ENCODE measurements at regions not wholly inside any gene's neighbourhood (a gene's known extent, or its start where the extent isn't known, plus 50 kb on each side); places are given as distances from the start of the nearest gene placed in this dataset.

GRCh38 chr1:234545517-234546386, 64.2 kb downstream of the IRF2BP2 start (continued):
- TF ChIP-seq, protein P1, sequence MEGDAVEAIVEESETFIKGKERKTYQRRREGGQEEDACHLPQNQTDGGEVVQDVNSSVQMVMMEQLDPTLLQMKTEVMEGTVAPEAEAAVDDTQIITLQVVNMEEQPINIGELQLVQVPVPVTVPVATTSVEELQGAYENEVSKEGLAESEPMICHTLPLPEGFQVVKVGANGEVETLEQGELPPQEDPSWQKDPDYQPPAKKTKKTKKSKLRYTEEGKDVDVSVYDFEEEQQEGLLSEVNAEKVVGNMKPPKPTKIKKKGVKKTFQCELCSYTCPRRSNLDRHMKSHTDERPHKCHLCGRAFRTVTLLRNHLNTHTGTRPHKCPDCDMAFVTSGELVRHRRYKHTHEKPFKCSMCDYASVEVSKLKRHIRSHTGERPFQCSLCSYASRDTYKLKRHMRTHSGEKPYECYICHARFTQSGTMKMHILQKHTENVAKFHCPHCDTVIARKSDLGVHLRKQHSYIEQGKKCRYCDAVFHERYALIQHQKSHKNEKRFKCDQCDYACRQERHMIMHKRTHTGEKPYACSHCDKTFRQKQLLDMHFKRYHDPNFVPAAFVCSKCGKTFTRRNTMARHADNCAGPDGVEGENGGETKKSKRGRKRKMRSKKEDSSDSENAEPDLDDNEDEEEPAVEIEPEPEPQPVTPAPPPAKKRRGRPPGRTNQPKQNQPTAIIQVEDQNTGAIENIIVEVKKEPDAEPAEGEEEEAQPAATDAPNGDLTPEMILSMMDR (CRISPR knock-in tag; IDR thresholded peaks at IDR 0.05), result peak; percentile 53
- TF ChIP-seq EHMT2 (IDR thresholded peaks at IDR 0.05; ENCODE audit: borderline replicate concordance, low read depth, low read length) (no peak), TAF1 (CRISPR knock-in tag; IDR thresholded peaks at IDR 0.05) (no peak), BHLHE40 (IDR thresholded peaks at IDR 0.05; ENCODE audit: low read length) (peak; percentile 59), SP5 (CRISPR knock-in tag; IDR thresholded peaks at IDR 0.05; ENCODE audit: borderline replicate concordance, low read depth) (no peak), TGIF2 (CRISPR knock-in tag; IDR thresholded peaks at IDR 0.05) (no peak), ZNF225 (CRISPR knock-in tag; IDR thresholded peaks at IDR 0.05) (no peak), ATF7-NPFF (CRISPR knock-in tag; IDR thresholded peaks at IDR 0.05; ENCODE audit: low read depth) (no peak), PATZ1 (CRISPR knock-in tag; IDR thresholded peaks at IDR 0.05) (0 out of 2 replicates have a peak, but pooled peaks have one; percentile 19), EP300 (IDR thresholded peaks at IDR 0.05; ENCODE audit: low read depth in 2 of 2, low read length in 2 of 2) (peak in 1 of 2 experiments; percentile 34; a peak in 1 of 4 replicates), EP300 (CRISPR knock-in tag; IDR thresholded peaks at IDR 0.05; ENCODE audit: borderline replicate concordance) (peak; percentile 59; the same call in 1 of the 2 replicates), KDM5A (IDR thresholded peaks at IDR 0.05; ENCODE audit: borderline replicate concordance, low read length) (no peak), ZFP36L1 (CRISPR knock-in tag; IDR thresholded peaks at IDR 0.05) (peak; percentile 48; the same call in 1 of the 2 replicates), E2F1 (CRISPR knock-in tag; IDR thresholded peaks at IDR 0.05) (no peak), ZNF572 (CRISPR knock-in tag; IDR thresholded peaks at IDR 0.05) (peak; percentile 79; the same call in 1 of the 2 replicates), TIGD3 (CRISPR knock-in tag; IDR thresholded peaks at IDR 0.05; ENCODE audit: borderline replicate concordance) (no peak)
- TF ChIP-seq, protein P2, sequence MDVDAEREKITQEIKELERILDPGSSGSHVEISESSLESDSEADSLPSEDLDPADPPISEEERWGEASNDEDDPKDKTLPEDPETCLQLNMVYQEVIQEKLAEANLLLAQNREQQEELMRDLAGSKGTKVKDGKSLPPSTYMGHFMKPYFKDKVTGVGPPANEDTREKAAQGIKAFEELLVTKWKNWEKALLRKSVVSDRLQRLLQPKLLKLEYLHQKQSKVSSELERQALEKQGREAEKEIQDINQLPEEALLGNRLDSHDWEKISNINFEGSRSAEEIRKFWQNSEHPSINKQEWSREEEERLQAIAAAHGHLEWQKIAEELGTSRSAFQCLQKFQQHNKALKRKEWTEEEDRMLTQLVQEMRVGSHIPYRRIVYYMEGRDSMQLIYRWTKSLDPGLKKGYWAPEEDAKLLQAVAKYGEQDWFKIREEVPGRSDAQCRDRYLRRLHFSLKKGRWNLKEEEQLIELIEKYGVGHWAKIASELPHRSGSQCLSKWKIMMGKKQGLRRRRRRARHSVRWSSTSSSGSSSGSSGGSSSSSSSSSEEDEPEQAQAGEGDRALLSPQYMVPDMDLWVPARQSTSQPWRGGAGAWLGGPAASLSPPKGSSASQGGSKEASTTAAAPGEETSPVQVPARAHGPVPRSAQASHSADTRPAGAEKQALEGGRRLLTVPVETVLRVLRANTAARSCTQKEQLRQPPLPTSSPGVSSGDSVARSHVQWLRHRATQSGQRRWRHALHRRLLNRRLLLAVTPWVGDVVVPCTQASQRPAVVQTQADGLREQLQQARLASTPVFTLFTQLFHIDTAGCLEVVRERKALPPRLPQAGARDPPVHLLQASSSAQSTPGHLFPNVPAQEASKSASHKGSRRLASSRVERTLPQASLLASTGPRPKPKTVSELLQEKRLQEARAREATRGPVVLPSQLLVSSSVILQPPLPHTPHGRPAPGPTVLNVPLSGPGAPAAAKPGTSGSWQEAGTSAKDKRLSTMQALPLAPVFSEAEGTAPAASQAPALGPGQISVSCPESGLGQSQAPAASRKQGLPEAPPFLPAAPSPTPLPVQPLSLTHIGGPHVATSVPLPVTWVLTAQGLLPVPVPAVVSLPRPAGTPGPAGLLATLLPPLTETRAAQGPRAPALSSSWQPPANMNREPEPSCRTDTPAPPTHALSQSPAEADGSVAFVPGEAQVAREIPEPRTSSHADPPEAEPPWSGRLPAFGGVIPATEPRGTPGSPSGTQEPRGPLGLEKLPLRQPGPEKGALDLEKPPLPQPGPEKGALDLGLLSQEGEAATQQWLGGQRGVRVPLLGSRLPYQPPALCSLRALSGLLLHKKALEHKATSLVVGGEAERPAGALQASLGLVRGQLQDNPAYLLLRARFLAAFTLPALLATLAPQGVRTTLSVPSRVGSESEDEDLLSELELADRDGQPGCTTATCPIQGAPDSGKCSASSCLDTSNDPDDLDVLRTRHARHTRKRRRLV (CRISPR knock-in tag; IDR thresholded peaks at IDR 0.05), result no peak

Data from HepG2 (cell line).